Dendritic cell treated with granulocyte-macrophage colony-stimulating factor and Interleukin-4, amounts not matched to agents 40 ng/mL and 50 ng/mL, for 4 days (primary cell): ENCODE measurements at regions not wholly inside any gene's neighbourhood (a gene's known extent, or its start where the extent isn't known, plus 50 kb on each side); places are given as distances from the start of the nearest gene placed in this dataset.
"Not testable (repeated sequence)": the region's sequence is repeated elsewhere in the genome, so short reads cannot be mapped to it uniquely, and the experiment has no call there.

Experiments used
- H3K27ac Mint-ChIP-seq: one replicate; pipeline ENCODE4 v1.8.0; 2022; ENCODE audit warnings: mild to moderate bottlenecking, mixed read lengths
- H3K27me3 Mint-ChIP-seq: one replicate; pipeline ENCODE4 v1.8.0; 2022; ENCODE audit warnings: mild to moderate bottlenecking, mixed read lengths
- H3K36me3 Mint-ChIP-seq: one replicate; pipeline ENCODE4 v1.8.0; 2022; ENCODE audit warnings: low read depth, mixed read lengths
- H3K4me1 Mint-ChIP-seq: one replicate; pipeline ENCODE4 v1.8.0; 2022; ENCODE audit warnings: low read depth, mixed read lengths
- H3K4me3 Mint-ChIP-seq: one replicate; pipeline ENCODE4 v1.8.0; 2022; ENCODE audit warnings: mild to moderate bottlenecking, moderate library complexity, mixed read lengths
- H3K9me3 Mint-ChIP-seq: one replicate; pipeline ENCODE4 v1.8.0; 2022; ENCODE audit warnings: mixed read lengths
- intact Hi-C: fragments of 100-400 bp; cut with micrococcal nuclease; formaldehyde crosslinking; loops from one replicate; pipeline ENCODE4 v1.15.0; 2022

DNA sequence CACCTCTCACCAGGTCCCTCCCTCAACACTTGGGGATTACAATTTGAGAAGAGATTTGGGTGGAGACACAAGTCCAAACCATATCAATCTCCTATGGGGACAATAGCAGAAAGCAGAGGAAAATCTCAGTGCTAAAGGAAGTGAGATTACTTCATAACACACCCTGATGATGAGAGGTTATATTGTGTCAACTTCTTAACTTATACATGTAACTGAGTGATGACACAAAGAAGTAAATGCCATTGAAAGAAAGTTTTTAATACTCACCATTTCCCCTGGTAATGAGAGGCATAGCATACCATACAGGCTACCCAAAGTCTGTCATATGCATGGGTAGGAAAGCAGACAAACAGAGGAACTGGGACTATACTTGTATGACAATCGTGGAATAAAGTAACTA lies 137.2 kb downstream of the MMUT start:
- Mint-ChIP-seq H3K36me3 (no peaks in the 10 kb centered on the region), H3K9me3 (peaks cover 6% of the 10 kb centered on the region), H3K27ac (no peak overlapping the region), H3K4me1 (no peaks in the 10 kb centered on the region), H3K27me3 (no peaks in the 10 kb centered on the region), H3K4me3 (no peak overlapping the region)
- intact Hi-C loops: no loop called here

DNA sequence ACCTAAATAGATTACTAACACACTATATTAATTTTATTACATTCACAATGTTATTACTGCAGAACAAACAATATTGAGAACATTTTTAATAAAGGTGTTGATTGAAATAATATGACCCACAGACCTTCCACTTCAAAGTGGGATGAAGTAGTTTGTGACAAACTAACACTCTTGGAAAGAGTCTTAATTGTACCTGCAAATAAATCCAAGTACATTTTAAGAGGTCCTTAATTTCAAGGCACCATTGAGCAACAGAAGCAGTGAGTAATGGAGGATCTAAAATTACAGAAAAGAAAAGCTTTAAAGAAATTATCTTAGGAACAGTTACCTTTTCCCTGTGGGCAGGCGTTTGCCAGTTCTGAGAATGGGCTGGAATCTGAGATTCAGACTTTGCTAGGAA lies 140.2 kb downstream of the MMUT start:
- H3K9me3 Mint-ChIP-seq: peaks cover 14% of the 10 kb centered on the region
- H3K36me3 Mint-ChIP-seq: no peaks in the 10 kb centered on the region
- intact Hi-C loops: no loop called here
- no peaks in the 10 kb centered on the region for H3K27me3 Mint-ChIP-seq
- H3K4me1 Mint-ChIP-seq: no peaks in the 10 kb centered on the region
- H3K4me3 Mint-ChIP-seq: no peak overlapping the region
- H3K27ac Mint-ChIP-seq: no peak overlapping the region

DNA sequence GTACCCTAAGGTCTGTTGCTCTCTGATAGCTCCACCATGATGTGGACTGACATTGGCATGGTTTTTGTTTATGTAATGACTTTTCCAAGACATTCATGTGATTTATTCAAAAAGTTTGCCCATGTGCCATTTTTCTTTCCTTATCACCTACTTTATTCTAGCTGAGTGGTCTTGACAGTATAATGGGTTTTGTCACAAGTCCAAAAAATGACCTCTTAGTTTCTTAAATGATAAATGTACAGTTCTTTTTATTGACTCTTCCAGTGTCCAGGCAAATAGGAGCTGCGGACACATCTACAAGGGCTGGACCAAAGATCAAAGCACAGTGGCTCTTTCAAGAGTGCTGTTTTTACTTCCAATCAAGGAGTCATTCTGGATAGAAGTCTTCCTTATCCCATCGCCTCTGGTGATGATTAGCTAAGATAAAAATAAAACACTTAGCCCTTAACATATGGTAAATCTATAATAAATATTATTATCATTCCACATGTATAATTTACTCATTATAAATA lies 141.4 kb downstream of the MMUT start:
- no peak overlapping the region for H3K27ac Mint-ChIP-seq
- H3K27me3 Mint-ChIP-seq: no peaks in the 10 kb centered on the region

DNA sequence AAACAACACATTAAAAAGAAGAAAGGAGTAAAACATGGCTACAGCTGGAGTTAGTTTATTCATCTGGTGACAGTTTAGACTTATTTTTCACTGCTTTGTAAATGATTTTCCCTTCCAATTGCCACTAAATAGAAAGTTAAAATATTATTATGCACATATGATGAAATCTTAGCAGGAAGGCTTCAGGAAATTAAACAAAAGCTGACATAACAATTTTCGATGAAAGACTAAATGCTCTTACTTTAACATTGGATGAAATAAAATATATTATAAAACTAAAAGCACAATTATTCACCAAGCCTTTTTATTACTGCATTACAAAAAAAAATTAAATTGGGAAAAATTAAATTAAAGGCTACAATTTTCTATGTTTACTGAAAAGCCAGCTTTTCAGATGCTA lies 158.0 kb downstream of the MMUT start:
- Mint-ChIP-seq H3K9me3 (peaks cover 14% of the 10 kb centered on the region), H3K36me3 (no peaks in the 10 kb centered on the region)

More for the DNA sequence above, 141.4 kb downstream of the MMUT start:
- Mint-ChIP-seq H3K4me1 (no peaks in the 10 kb centered on the region), H3K4me3 (no peak overlapping the region), H3K36me3 (no peaks in the 10 kb centered on the region), H3K9me3 (peaks cover 27% of the 10 kb centered on the region)
- intact Hi-C loops: no loop called here

DNA sequence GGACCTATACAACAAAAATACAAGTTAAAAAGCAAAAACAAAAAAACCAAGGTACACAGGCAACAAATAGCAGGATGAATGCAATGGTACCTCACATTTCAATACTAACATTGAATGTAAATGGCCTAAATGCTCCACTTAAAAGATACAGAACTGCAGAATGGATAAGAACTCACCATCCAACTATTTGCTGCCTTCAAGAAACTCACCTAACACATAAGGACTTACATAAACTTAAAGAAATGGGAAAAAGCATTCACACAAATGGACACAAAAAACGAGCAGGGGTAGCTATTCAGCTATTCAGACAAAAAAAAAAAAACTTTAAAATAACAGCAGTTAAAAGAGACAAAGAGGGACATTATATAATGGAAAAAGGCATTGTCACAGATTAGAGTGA lies 158.7 kb downstream of the MMUT start:
- H3K27ac Mint-ChIP-seq, H3K4me1 Mint-ChIP-seq, H3K27me3 Mint-ChIP-seq, H3K4me3 Mint-ChIP-seq, H3K36me3 Mint-ChIP-seq, intact Hi-C loops: not testable (repeated sequence)
- peaks cover 14% of the 10 kb centered on the region for H3K9me3 Mint-ChIP-seq

More for the DNA sequence above, 158.0 kb downstream of the MMUT start:
- H3K27me3 Mint-ChIP-seq: no peaks in the 10 kb centered on the region
- intact Hi-C loops: no loop called here
- no peak overlapping the region for H3K27ac Mint-ChIP-seq
- H3K4me3 Mint-ChIP-seq: no peak overlapping the region
- no peaks in the 10 kb centered on the region for H3K4me1 Mint-ChIP-seq

DNA sequence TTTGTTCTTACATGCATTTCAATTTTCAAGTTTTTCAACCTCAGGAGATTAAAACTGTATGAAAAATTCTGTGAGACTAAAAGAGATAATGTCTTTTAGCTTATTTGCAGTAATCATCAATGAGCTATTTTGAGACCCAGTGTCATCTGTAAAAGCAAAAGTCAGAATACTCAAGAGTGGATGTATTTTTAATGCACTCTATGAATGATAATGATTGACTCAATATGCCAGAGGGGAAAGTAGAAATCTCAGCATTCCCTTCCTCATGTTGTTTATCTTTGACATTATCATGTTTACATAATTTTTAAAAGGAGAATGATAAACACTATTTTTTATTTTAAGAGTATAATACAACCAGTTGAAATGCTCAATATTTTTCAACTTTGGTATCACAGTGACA lies 162.1 kb downstream of the MMUT start:
- H3K9me3 Mint-ChIP-seq: peaks cover 32% of the 10 kb centered on the region

DNA sequence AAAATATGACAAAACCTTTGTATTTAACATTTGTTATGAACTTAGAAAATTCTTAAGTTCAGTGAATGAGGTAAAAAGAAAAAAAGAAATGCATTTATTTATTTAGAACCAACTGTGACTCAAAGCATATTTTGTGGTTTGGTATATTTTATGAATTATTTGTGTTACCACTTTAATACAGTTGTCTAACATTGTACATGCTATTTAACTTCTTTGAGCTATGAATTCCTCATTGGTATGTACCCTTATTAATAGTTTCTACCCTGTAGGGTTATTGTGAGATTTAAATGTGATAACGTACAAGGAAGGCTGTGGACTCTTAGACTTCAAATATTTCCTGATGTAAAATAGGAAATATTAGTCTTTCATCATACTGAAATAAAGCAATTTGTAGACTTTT lies 162.6 kb downstream of the MMUT start:
- Mint-ChIP-seq H3K36me3 (no peaks in the 10 kb centered on the region), H3K27ac (no peak overlapping the region)

More for the DNA sequence above, 162.1 kb downstream of the MMUT start:
- Mint-ChIP-seq H3K27me3 (no peaks in the 10 kb centered on the region), H3K36me3 (no peaks in the 10 kb centered on the region), H3K4me1 (no peaks in the 10 kb centered on the region), H3K4me3 (no peak overlapping the region), H3K27ac (no peak overlapping the region)
- intact Hi-C loops: no loop called here

DNA sequence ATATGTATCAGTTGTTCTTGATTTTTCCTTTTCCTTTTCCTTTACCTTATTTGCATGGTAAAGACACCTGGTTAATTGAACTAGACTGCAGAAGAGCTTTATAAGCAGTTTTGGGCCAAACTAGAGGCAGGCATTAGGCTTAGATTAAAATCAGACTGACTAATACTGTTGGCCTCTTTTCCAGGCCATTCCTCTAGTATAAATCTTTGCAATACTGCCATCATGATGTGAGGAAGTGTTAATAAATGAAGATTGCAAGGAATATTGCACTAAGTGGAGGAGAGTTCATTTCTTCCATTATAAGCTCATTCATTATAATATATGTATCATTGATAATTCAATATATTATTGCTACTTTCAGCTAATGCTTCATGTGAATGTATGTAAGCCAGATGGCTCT lies 163.8 kb downstream of the MMUT start:
- no peak overlapping the region for H3K4me3 Mint-ChIP-seq

More for the DNA sequence above, 162.6 kb downstream of the MMUT start:
- Mint-ChIP-seq H3K4me1 (no peaks in the 10 kb centered on the region), H3K4me3 (no peak overlapping the region), H3K9me3 (peaks cover 32% of the 10 kb centered on the region), H3K27me3 (no peaks in the 10 kb centered on the region)
- intact Hi-C loops: no loop called here

DNA sequence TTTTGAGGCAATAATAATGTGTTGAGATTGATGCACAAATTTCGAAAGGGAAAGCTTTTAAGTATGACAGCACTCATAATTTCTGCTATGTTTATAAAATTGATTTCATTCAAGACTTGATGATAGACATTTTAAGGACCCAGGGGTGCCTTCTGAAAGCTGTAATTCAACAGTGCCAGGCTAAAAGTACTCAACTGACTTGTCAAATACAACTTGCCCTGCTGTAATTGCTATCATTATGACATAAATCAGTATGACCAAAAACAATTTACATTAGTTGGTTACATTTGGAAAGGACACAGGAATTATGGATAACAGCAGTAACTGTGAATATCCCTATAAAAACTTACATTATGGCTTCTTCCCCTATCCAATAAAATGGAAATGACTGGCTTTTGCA lies 178.9 kb downstream of the MMUT start:
- intact Hi-C loops: no loop called here
- Mint-ChIP-seq H3K9me3 (peaks cover 5% of the 10 kb centered on the region), H3K27ac (no peak overlapping the region), H3K36me3 (no peaks in the 10 kb centered on the region), H3K4me3 (no peak overlapping the region), H3K27me3 (no peaks in the 10 kb centered on the region), H3K4me1 (no peaks in the 10 kb centered on the region)

More for the DNA sequence above, 163.8 kb downstream of the MMUT start:
- no peaks in the 10 kb centered on the region for H3K4me1 Mint-ChIP-seq
- no peaks in the 10 kb centered on the region for H3K27me3 Mint-ChIP-seq
- intact Hi-C loops: no loop called here
- H3K9me3 Mint-ChIP-seq: peaks cover 32% of the 10 kb centered on the region
- H3K27ac Mint-ChIP-seq: no peak overlapping the region
- no peaks in the 10 kb centered on the region for H3K36me3 Mint-ChIP-seq

DNA sequence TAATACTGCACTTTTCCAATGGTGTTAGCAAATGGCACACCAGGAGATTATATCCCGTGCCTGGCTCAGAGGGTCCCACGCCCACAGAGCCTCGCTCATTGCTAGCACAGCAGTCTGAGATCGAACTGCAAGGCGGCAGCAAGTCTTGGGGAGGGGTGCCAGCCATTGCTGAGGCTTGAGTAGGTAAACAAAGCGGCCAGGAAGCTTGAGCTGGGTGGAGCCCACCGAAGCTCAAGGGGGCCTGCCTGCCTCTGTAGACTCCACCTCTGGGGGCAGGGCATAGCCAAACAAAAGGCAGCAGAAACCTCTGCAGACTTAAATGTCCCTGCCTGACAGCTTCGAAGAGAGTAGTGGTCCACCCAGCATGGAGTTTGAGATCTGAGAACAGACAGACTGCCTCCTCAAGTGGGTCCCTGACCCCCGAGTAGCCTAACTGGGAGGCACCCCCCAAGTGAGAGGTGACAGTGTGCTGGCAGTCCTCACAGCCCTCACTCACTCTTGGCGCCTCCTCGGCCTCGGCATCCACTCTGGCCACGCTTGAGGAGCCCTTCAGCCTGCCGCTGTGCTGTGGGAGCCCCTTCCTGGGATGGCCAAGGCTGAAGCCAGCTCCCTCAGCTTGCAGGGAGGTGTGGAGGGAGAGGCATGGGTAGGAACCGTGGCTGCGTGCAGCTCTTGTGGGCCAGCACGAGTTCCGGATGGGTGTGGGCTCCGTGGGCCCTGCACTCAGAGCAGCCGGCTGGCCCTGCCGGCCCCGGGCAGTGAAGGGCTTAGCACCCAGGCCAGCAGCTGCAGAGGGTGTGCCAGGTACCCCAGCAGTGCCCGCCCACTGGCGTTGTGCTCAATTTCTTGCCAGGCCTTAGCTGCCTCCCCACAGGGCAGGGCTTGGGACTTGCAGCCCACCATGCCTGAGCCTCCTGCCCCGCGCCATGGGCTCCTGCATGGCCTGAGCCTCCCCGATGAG lies 188.0 kb downstream of the MMUT start:
- H3K4me3 Mint-ChIP-seq, intact Hi-C loops, H3K27me3 Mint-ChIP-seq, H3K36me3 Mint-ChIP-seq, H3K27ac Mint-ChIP-seq, H3K4me1 Mint-ChIP-seq: not testable (repeated sequence)
- peaks cover 52% of the 10 kb centered on the region for H3K9me3 Mint-ChIP-seq

DNA sequence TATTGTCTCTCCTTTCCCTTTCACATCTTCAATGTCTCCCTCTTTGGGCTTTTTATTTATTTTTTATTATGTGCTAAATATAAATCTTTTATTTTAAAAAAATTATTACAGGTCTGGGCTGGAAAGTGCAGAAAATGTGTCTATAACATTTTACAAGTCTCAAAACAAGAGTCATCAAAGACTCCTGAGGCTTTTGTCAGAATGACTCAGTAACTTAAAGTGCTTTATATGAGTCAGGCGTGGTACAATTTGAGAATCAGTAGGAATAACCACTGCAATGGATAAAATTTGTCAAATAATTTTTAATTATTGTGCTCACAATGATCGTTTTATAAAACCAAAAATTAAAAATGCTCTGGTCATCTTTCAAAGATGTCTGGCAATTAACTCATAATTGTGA lies 193.9 kb downstream of the MMUT start:
- no peaks in the 10 kb centered on the region for H3K27me3 Mint-ChIP-seq
- no peak overlapping the region for H3K27ac Mint-ChIP-seq

DNA sequence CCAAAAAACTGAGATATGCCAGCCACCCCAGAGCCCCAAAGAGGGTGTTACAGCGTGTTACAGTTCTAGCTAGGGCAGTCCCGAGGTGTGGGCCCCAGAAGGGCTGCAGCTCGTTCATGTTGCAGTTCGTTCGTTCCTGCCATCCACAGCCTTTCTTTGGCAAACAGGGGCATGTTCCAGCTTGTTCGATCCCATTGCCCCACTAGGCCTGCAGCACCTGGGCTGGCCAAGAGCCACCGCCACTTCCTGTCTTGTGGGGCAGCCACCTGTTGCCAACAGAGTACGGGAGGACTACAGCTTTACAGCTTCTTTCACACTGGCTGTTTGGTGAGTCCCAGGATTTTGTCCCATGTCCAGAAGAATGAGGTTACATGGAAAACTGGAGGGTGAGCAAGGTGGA lies 198.1 kb downstream of the MMUT start:
- no peaks in the 10 kb centered on the region for H3K36me3 Mint-ChIP-seq
- H3K4me1 Mint-ChIP-seq: no peaks in the 10 kb centered on the region
- peaks cover 9% of the 10 kb centered on the region for H3K9me3 Mint-ChIP-seq
- intact Hi-C loops: no loop called here
- no peak overlapping the region for H3K4me3 Mint-ChIP-seq
- no peak overlapping the region for H3K27ac Mint-ChIP-seq
- H3K27me3 Mint-ChIP-seq: no peaks in the 10 kb centered on the region

More for the DNA sequence above, 193.9 kb downstream of the MMUT start:
- Mint-ChIP-seq H3K4me3 (no peak overlapping the region), H3K36me3 (no peaks in the 10 kb centered on the region), H3K9me3 (peaks cover 17% of the 10 kb centered on the region), H3K4me1 (no peaks in the 10 kb centered on the region)
- intact Hi-C loops: no loop called here

DNA sequence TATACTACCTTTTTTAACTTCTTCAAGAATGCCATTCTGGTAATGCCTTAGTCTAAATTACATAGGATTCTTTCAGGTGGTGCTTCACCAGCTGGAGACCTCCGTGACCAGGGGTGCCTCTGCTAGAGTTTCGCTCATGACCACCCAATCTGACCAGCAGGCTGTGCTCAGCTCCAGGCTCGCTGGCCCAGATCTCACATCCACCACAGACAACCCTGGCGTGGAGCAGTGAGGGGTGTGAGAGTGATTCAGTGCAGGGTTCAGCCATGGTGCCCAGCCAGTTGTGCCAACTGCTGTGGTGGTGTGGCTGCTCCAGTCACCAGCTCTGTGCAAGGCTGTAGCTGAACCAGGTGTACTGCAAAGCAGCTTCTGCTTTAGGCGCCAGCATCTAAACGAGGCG lies 198.6 kb downstream of the MMUT start:
- Mint-ChIP-seq H3K27me3 (no peaks in the 10 kb centered on the region), H3K9me3 (peaks cover 9% of the 10 kb centered on the region), H3K36me3 (no peaks in the 10 kb centered on the region), H3K4me3 (no peak overlapping the region), H3K27ac (no peak overlapping the region), H3K4me1 (no peaks in the 10 kb centered on the region)
- intact Hi-C loops: no loop called here

DNA sequence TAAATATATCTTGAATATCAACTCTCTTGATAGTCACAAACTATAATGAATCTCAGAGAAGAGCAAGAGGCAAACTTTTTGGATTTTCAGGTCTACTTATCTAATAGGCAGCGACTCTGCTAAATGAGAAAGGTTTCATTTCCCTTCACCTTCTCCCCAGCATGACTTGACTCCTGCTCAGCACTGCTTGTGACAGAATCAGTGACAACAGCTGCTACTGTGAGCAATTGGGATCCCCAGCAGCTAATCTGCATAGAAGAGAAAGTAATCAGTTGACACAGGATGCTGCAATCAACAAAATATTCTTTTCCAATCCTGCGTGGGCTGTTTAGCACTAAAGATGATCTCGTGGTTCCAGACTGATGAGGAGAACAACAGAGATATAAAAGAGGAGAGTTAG lies 205.5 kb downstream of the MMUT start:
- H3K4me3 Mint-ChIP-seq: no peak overlapping the region
- H3K36me3 Mint-ChIP-seq: no peaks in the 10 kb centered on the region
- intact Hi-C loops: no loop called here
- H3K27ac Mint-ChIP-seq: no peak overlapping the region
- no peaks in the 10 kb centered on the region for H3K9me3 Mint-ChIP-seq
- no peaks in the 10 kb centered on the region for H3K4me1 Mint-ChIP-seq
- no peaks in the 10 kb centered on the region for H3K27me3 Mint-ChIP-seq
